AG10803 (cell line): ENCODE measurements at regions not wholly inside any gene's neighbourhood (a gene's known extent, or its start where the extent isn't known, plus 50 kb on each side); places are given as distances from the start of the nearest gene placed in this dataset.

Experiments used
- DNase-seq: peaks from one replicate; pipeline ENCODE4 v3.0.0; 2010; ENCODE audit warnings: low read depth
- H3K4me3 ChIP-seq: 2 replicates; pipeline ENCODE4 v1.5.1; 2011; ENCODE audit warnings: mild to moderate bottlenecking, low read length, control low read depth
- TF ChIP-seq, protein P1 (sequence below): conservative IDR thresholded peaks from 2 replicates; pipeline ENCODE4 v1.5.1; 2011; ENCODE audit warnings: mild to moderate bottlenecking, low read length, control low read depth, inconsistent platforms

DNA sequence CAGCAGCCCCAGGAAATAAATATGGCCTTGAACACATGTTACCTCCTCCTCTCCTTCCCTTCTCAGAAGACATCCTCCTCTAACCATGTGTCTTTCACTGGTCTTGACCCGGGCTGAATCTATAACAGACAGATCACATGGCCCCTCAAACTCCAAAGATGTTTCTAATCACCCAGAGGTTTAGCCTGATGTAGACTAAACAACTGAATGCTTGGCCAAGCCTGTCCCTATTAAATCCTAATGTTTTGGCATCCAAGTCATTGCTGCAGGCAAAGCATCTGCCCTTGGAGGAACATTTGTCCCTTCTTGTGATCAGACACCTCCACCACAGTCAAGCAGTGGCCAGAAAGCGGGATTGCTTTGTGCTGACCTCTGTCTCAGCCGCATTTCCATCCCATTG, 65.5 kb downstream of the ANKRD60 start:
- peak; percentile 57 for DNase-seq
- TF ChIP-seq, protein P1, sequence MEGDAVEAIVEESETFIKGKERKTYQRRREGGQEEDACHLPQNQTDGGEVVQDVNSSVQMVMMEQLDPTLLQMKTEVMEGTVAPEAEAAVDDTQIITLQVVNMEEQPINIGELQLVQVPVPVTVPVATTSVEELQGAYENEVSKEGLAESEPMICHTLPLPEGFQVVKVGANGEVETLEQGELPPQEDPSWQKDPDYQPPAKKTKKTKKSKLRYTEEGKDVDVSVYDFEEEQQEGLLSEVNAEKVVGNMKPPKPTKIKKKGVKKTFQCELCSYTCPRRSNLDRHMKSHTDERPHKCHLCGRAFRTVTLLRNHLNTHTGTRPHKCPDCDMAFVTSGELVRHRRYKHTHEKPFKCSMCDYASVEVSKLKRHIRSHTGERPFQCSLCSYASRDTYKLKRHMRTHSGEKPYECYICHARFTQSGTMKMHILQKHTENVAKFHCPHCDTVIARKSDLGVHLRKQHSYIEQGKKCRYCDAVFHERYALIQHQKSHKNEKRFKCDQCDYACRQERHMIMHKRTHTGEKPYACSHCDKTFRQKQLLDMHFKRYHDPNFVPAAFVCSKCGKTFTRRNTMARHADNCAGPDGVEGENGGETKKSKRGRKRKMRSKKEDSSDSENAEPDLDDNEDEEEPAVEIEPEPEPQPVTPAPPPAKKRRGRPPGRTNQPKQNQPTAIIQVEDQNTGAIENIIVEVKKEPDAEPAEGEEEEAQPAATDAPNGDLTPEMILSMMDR: no peak
- no peak overlapping the region for H3K4me3 ChIP-seq

DNA sequence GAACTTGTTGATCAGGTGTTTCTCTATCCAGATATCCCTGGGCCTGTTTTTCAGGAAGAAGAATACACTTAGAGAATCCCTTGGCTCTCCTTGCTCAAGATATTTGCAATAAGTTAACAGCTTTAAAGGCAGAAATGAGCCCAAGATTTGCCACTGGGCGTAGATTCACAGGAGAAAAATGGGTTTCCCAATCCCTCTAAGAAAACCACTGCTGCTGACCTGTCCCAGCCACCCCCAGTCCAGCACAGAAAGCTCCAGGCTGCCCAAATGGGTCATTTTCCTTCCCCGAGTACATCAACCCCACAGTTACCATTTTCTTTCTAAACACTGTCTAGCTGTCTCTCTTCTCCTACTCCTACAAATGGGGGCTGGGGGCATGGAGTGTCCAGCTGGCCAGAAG, 67.3 kb downstream of the ANKRD60 start:
- DNase-seq: peak; percentile 23
- TF ChIP-seq, protein P1: no peak

DNA sequence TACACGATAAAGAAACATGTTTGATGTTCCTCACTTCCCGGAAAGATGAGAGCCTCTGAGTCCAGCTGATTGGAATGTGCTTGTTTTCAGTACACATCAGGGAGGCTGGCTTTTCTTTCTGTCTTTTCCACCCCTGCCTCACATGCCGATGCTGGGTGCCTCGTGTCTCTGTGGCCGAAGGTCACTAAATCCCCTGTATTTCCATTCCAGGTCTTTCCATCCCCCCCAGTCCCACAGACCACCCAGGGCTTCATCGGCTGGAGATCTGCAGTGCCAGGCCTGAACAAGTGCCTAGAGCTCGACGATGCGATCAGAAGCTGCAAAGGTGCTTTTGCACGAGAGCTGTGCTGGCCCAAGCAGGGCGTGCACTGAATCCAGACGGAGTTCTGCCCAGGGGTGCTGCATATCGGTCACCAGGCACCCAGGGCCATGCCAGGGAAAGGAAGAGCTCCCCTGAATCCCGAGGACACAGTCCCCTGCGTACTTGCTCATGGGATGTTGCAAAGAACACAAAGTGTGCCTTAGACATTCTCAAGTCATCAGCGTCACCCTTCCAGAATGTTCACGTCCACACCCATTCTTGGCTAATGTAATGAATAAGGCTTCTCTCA, 67.9 kb downstream of the ANKRD60 start:
- DNase-seq: peak; percentile 79
- TF ChIP-seq, protein P1: no peak
- H3K4me3 ChIP-seq: peak overlapping the region; percentile 13; the same call in 1 of the 2 replicates

More for the DNA sequence above, 67.3 kb downstream of the ANKRD60 start:
- H3K4me3 ChIP-seq: no peak overlapping the region

DNA sequence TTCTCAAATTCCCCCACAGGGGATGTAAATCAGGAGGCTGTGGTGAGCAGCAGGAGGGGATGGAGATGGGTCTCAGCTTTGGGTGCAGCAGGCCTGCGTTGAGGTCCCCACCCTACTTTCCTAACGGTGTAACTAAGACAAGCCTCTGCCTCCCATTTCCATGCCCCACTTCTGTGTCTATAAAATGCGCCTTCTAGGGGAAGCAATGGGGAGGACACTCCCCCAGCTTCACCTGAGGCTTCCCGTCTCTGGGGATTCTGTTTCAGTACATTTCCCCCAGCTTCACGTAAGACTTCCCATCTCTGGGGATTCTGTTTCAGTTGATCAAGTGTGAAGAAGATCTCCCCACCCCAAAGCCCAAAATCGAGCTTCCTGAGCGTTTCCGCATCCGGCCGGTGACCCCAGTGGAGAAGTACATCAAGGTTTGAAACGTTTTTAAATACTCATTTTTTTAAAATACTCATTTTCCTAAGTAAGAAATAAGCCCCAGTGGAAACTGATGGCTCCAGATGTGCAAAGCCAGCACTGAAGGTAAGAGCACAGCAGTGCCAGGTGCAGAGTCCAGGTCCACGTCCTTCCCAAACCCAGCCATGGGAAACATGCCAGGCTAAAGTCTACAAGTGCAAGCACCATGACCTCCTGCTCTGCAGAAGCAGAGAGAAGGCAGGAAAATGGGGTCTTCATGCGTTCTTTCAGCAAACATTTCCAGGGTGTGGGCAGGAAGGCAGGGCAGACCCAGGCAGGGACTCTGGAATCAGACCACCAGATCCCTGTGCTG, 73.1 kb downstream of the ANKRD60 start:
- TF ChIP-seq, protein P1: no peak
- DNase-seq: no peak
- no peak overlapping the region for H3K4me3 ChIP-seq

DNA sequence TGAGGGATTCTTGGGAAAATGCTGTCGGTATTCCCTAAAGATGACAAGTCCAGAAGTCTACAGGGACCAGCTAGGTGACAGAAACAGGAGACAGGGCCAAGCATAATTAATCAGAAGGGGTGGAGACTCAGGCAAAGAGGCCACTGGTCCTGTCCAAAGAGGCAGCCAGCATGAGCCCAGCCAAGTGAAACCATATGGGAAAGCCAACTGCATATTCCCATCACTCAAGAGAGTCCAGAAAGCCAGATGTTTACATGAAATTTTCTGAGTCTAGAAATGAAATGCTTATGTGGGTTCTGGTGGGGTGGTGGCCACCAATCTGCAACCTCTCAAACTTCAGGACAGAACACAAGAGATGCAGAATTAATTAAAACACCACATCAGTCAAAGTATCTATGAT, 74.3 kb downstream of the ANKRD60 start:
- no peak overlapping the region for H3K4me3 ChIP-seq
- TF ChIP-seq, protein P1: no peak
- peak; percentile 11 for DNase-seq

DNA sequence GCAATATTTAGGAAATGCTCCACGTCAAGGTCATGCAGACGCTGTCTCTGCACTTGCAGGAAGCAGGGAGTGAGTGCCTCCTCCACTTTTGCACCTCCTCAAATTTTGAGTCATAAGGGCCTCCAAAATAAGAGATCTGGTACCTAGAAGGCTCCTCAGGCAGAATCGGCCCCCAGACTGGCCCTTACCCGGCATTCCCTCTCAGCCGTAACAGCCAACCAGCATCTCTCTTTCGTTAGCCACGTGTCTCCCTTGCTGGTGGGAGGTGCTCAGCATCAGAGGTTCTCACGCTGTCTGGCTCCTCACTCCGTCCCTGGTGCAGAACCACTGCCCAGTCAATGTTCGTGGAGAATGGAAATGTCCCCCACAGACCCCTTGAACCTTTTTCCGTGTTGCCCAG, 75.3 kb downstream of the ANKRD60 start:
- no peak for DNase-seq
- TF ChIP-seq, protein P1: no peak
- no peak overlapping the region for H3K4me3 ChIP-seq

DNA sequence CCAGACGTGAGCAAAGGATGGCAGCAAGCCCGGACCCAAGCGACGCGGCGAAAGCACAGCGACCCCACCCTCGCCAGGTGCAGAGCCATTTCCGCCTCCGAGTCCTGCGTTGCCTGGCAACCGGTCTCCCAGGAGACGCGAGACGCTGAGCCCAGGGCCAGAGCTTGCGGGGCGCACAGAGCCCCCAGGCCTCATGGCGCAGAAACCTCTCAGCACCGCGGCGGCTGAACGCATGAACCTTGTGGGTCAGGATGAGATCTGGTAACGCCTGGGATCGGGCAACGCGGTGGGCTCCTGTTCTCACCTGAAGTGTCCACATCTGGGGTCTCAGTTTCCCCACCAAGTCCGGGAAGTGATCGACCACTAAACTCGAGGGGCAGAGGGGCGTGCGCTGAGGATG, 77.7 kb downstream of the ANKRD60 start:
- no peak for DNase-seq
- TF ChIP-seq, protein P1: no peak
- H3K4me3 ChIP-seq: no peak overlapping the region
